Lower leg skin (tissue), 3 donors: ENCODE measurements at regions not wholly inside any gene's neighbourhood (a gene's known extent, or its start where the extent isn't known, plus 50 kb on each side); places are given as distances from the start of the nearest gene placed in this dataset.

ENCODE experiments used
- POLR2A ChIP-seq, 2 donors: fragments of 450-650 bp; IDR thresholded peaks; one replicate each; pipeline ENCODE4 v1.6.1; 2016 to 2017; ENCODE audit warnings: antibody characterized with exemption in 2 of 2, mild to moderate bottlenecking in 1 of 2, moderate library complexity in 1 of 2
- TF ChIP-seq, protein P1 (sequence below), 3 donors: fragments of 450-650 bp; IDR thresholded peaks; one replicate each; pipeline ENCODE4 v1.5.1; 2016; ENCODE audit warnings: antibody characterized with exemption in 3 of 3, mild to moderate bottlenecking in 3 of 3, moderate library complexity in 2 of 3

DNA sequence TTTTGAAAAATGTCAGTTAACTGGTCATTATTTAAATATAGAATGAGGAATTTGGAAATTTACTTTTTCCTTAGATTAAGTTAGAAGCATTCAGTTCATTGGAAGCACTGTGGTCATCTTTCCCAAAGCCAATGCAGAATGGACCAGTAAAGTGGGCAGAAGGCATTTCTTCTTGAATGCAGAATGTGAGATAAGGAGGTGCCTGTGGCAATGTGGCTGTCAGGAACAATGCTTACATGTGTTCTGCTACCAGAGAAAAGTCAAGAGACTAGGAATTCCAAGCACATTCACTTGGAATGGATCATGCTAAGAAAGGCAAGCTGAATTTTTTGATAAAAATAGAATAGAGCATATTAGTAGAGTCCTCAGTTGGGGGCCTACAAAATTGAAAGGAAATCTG lies 295.0 kb upstream of the KCNH7 start:
- TF ChIP-seq, protein P1, sequence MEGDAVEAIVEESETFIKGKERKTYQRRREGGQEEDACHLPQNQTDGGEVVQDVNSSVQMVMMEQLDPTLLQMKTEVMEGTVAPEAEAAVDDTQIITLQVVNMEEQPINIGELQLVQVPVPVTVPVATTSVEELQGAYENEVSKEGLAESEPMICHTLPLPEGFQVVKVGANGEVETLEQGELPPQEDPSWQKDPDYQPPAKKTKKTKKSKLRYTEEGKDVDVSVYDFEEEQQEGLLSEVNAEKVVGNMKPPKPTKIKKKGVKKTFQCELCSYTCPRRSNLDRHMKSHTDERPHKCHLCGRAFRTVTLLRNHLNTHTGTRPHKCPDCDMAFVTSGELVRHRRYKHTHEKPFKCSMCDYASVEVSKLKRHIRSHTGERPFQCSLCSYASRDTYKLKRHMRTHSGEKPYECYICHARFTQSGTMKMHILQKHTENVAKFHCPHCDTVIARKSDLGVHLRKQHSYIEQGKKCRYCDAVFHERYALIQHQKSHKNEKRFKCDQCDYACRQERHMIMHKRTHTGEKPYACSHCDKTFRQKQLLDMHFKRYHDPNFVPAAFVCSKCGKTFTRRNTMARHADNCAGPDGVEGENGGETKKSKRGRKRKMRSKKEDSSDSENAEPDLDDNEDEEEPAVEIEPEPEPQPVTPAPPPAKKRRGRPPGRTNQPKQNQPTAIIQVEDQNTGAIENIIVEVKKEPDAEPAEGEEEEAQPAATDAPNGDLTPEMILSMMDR (IDR thresholded peaks at IDR 0.05) = no peak
- TF ChIP-seq POLR2A (IDR thresholded peaks at IDR 0.05) = no peak
